GM23338 (cell line): ENCODE measurements at regions not wholly inside any gene's neighbourhood (a gene's known extent, or its start where the extent isn't known, plus 50 kb on each side); places are given as distances from the start of the nearest gene placed in this dataset.
A peak's percentile ranks its signal among the peaks of the same experiment; 100 is the strongest.

Experiments used
- ATAC-seq: fragments of 200-7000 bp; cut with Tn5 transposase; 3 replicates; pipeline ENCODE4 v1.9.1; 2020
- DNase-seq: peaks from one replicate; pipeline ENCODE4 v3.0.0-alpha.2; 2015; ENCODE audit warnings: low spot score
- H2AFZ ChIP-seq: fragments of 200-600 bp; sonication (generic); 2 replicates; pipeline ENCODE4 v1.8.0; 2016; ENCODE audit warnings: antibody characterized with exemption, mild to moderate bottlenecking, moderate library complexity
- H3F3A ChIP-seq: fragments of 200-600 bp; sonication (generic); replicated peaks from 2 replicates; pipeline ENCODE4 v1.8.0; 2017; ENCODE audit warnings: antibody characterized with exemption, mixed run types, low read depth
- H3K27ac ChIP-seq: fragments of 200-600 bp; sonication (generic); 2 replicates; pipeline ENCODE4 v1.6.1; 2016; ENCODE audit warnings: low read depth
- H3K27me3 ChIP-seq: fragments of 200-600 bp; sonication (generic); 2 replicates; pipeline ENCODE4 v1.8.0; 2016; ENCODE audit warnings: mild to moderate bottlenecking, mixed run types, moderate library complexity; ENCODE audit not compliant: insufficient read depth
- H3K36me3 ChIP-seq: fragments of 200-600 bp; sonication (generic); 2 replicates; pipeline ENCODE4 v1.8.0; 2016; ENCODE audit warnings: mild to moderate bottlenecking; ENCODE audit not compliant: insufficient read depth
- H3K4me1 ChIP-seq: fragments of 200-600 bp; sonication (generic); 2 replicates; pipeline ENCODE4 v1.8.0; 2016; ENCODE audit warnings: mild to moderate bottlenecking, moderate library complexity; ENCODE audit not compliant: insufficient read depth
- H3K4me2 ChIP-seq: fragments of 200-600 bp; sonication (generic); 2 replicates; pipeline ENCODE4 v1.7.1; 2017; ENCODE audit warnings: mixed run types
- H3K4me3 ChIP-seq: fragments of 200-600 bp; sonication (generic); 2 replicates; pipeline ENCODE4 v1.6.1; 2016; ENCODE audit warnings: mixed run types
- H3K79me2 ChIP-seq: fragments of 200-600 bp; sonication (generic); replicated peaks from 2 replicates; pipeline ENCODE4 v1.8.0; 2017; ENCODE audit warnings: mild to moderate bottlenecking; ENCODE audit not compliant: insufficient read depth
- H3K9me2 ChIP-seq: fragments of 200-600 bp; sonication (generic); 2 replicates; pipeline ENCODE4 v1.8.0; 2017; ENCODE audit not compliant: insufficient read depth
- H4K20me1 ChIP-seq: fragments of 200-600 bp; sonication (generic); replicated peaks from 2 replicates; pipeline ENCODE4 v1.8.0; 2017; ENCODE audit warnings: mild to moderate bottlenecking; ENCODE audit not compliant: insufficient read depth
- H3K27ac Mint-ChIP-seq: 2 replicates; pipeline ENCODE4 v1.8.0; 2020; ENCODE audit warnings: inconsistent platforms, mild to moderate bottlenecking, moderate library complexity, mixed read lengths
- H3K27me3 Mint-ChIP-seq: 3 replicates; pipeline ENCODE4 v1.8.0; 2022; ENCODE audit warnings: low read depth, mild to moderate bottlenecking, moderate library complexity, mixed read lengths, inconsistent platforms; ENCODE audit not compliant: insufficient read depth, poor library complexity
- H3K36me3 Mint-ChIP-seq: 3 replicates; pipeline ENCODE4 v1.8.0; 2021; ENCODE audit warnings: low read depth, mild to moderate bottlenecking, inconsistent platforms, moderate library complexity, mixed read lengths
- H3K4me1 Mint-ChIP-seq: 3 replicates; pipeline ENCODE4 v1.8.0; 2020; ENCODE audit warnings: mild to moderate bottlenecking, inconsistent platforms, mixed read lengths
- H3K4me3 Mint-ChIP-seq: 3 replicates; pipeline ENCODE4 v1.8.0; 2021; ENCODE audit warnings: moderate library complexity, mild to moderate bottlenecking, inconsistent platforms, mixed read lengths
- H3K9me3 Mint-ChIP-seq: 3 replicates; pipeline ENCODE4 v1.8.0; 2020; ENCODE audit warnings: moderate library complexity, mild to moderate bottlenecking, inconsistent platforms, mixed read lengths
- CREB1 ChIP-seq: fragments of 250-450 bp; sonication (Bioruptor Pico); IDR thresholded peaks from 2 replicates; pipeline ENCODE4 v1.5.0; 2020; ENCODE audit warnings: low read depth, mild to moderate bottlenecking, moderate library complexity
- CTCF ChIP-seq, 2 experiments: fragments of 200-600 bp in 1 of 2; sonication (generic) in 1 of 2; conservative IDR thresholded peaks; 2 replicates each; pipeline versions ENCODE4 v1.5.1 to v1.6.1; 2016 to 2017; ENCODE audit warnings: antibody characterized with exemption in 2 of 2, low read depth in 2 of 2, mild to moderate bottlenecking in 2 of 2, moderate library complexity in 1 of 2
- EZH2 ChIP-seq: fragments of 200-600 bp; sonication (generic); IDR thresholded peaks from one replicate; pipeline ENCODE4 v1.8.0; 2017; ENCODE audit warnings: antibody characterized with exemption, mild to moderate bottlenecking, low read depth; ENCODE audit not compliant: unreplicated experiment
- EZH2phosphoT487 ChIP-seq: fragments of 200-600 bp; sonication (generic); IDR thresholded peaks from one replicate; pipeline ENCODE4 v1.8.1; 2018; ENCODE audit warnings: antibody characterized with exemption; ENCODE audit not compliant: unreplicated experiment
- JUNB ChIP-seq: IDR thresholded peaks from one replicate; pipeline ENCODE4 v1.6.1; 2016; ENCODE audit warnings: antibody characterized with exemption; ENCODE audit not compliant: unreplicated experiment
- NANOG ChIP-seq: IDR thresholded peaks from 2 replicates; pipeline ENCODE4 v1.6.1; 2016; ENCODE audit warnings: antibody characterized with exemption, borderline replicate concordance
- POLR2AphosphoS5 ChIP-seq: IDR thresholded peaks from 2 replicates; pipeline ENCODE4 v1.6.1; 2016; ENCODE audit warnings: antibody characterized with exemption, low read depth
- STAT1 ChIP-seq: IDR thresholded peaks from one replicate; pipeline ENCODE4 v1.6.1; 2016; ENCODE audit warnings: antibody characterized with exemption; ENCODE audit not compliant: unreplicated experiment
- ZNF114 ChIP-seq: fragments of 250-450 bp; sonication (Bioruptor Pico); IDR thresholded peaks from 2 replicates; pipeline ENCODE4 v1.5.0; 2020; ENCODE audit warnings: mild to moderate bottlenecking, moderate library complexity
- ZNF331 ChIP-seq: fragments of 250-450 bp; sonication (Bioruptor Pico); IDR thresholded peaks from 2 replicates; pipeline ENCODE4 v1.5.0; 2020; ENCODE audit warnings: low read depth, mild to moderate bottlenecking, moderate library complexity
- ZNF462 ChIP-seq: fragments of 250-450 bp; sonication (Bioruptor Pico); IDR thresholded peaks from 2 replicates; pipeline ENCODE4 v1.5.0; 2020; ENCODE audit warnings: mild to moderate bottlenecking, moderate library complexity
- TF ChIP-seq, protein P1 (sequence below): IDR thresholded peaks from one replicate; pipeline ENCODE4 v1.6.1; 2018; ENCODE audit warnings: antibody characterized with exemption; ENCODE audit not compliant: unreplicated experiment
- TF ChIP-seq, protein P2 (sequence below): IDR thresholded peaks from 2 replicates; pipeline ENCODE4 v1.6.1; 2016; ENCODE audit warnings: antibody characterized with exemption

GRCh38 chr12:88298761-88299242, 156.7 kb downstream of the TMTC3 start:
- Histone ChIP-seq H4K20me1 (no peaks in the 10 kb centered on the region), H3K4me1 (no peaks in the 10 kb centered on the region), H3K9me2 (peaks cover 12% of the 10 kb centered on the region), H3F3A (no peaks in the 10 kb centered on the region), H3K36me3 (no peaks in the 10 kb centered on the region), H3K27ac (no peak overlapping the region), H3K4me2 (no peak overlapping the region), H3K27me3 (no peaks in the 10 kb centered on the region), H2AFZ (no peak overlapping the region), H3K4me3 (no peak overlapping the region), H3K79me2 (no peaks in the 10 kb centered on the region)
- Mint-ChIP-seq H3K27ac (no peak overlapping the region; the same call in 1 of the 2 replicates), H3K27me3 (peaks cover 1% of the 10 kb centered on the region), H3K36me3 (no peaks in the 10 kb centered on the region), H3K4me1 (peaks cover 3% of the 10 kb centered on the region; the same call in 2 of the 3 replicates), H3K4me3 (no peak overlapping the region), H3K9me3 (no peaks in the 10 kb centered on the region)
- DNase-seq: peak; percentile 13
- no peak for ATAC-seq
- no peak for TF ChIP-seq EZH2phosphoT487
- TF ChIP-seq ZNF462 (CRISPR knock-in tag): no peak
- TF ChIP-seq JUNB: no peak
- TF ChIP-seq, protein P1, sequence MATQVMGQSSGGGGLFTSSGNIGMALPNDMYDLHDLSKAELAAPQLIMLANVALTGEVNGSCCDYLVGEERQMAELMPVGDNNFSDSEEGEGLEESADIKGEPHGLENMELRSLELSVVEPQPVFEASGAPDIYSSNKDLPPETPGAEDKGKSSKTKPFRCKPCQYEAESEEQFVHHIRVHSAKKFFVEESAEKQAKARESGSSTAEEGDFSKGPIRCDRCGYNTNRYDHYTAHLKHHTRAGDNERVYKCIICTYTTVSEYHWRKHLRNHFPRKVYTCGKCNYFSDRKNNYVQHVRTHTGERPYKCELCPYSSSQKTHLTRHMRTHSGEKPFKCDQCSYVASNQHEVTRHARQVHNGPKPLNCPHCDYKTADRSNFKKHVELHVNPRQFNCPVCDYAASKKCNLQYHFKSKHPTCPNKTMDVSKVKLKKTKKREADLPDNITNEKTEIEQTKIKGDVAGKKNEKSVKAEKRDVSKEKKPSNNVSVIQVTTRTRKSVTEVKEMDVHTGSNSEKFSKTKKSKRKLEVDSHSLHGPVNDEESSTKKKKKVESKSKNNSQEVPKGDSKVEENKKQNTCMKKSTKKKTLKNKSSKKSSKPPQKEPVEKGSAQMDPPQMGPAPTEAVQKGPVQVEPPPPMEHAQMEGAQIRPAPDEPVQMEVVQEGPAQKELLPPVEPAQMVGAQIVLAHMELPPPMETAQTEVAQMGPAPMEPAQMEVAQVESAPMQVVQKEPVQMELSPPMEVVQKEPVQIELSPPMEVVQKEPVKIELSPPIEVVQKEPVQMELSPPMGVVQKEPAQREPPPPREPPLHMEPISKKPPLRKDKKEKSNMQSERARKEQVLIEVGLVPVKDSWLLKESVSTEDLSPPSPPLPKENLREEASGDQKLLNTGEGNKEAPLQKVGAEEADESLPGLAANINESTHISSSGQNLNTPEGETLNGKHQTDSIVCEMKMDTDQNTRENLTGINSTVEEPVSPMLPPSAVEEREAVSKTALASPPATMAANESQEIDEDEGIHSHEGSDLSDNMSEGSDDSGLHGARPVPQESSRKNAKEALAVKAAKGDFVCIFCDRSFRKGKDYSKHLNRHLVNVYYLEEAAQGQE: no peak
- no peak for TF ChIP-seq ZNF331 (CRISPR knock-in tag)
- TF ChIP-seq CTCF (conservative IDR thresholded peaks at IDR 0.05; ENCODE audit: low read depth in 2 of 2): no peak
- TF ChIP-seq POLR2AphosphoS5: no peak
- no peak for TF ChIP-seq EZH2
- TF ChIP-seq STAT1: no peak
- TF ChIP-seq CREB1 (CRISPR knock-in tag): no peak
- TF ChIP-seq, protein P2, sequence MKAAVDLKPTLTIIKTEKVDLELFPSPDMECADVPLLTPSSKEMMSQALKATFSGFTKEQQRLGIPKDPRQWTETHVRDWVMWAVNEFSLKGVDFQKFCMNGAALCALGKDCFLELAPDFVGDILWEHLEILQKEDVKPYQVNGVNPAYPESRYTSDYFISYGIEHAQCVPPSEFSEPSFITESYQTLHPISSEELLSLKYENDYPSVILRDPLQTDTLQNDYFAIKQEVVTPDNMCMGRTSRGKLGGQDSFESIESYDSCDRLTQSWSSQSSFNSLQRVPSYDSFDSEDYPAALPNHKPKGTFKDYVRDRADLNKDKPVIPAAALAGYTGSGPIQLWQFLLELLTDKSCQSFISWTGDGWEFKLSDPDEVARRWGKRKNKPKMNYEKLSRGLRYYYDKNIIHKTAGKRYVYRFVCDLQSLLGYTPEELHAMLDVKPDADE: no peak
- TF ChIP-seq NANOG: no peak
- TF ChIP-seq ZNF114 (CRISPR knock-in tag): no peak
